ENCODE measurements at regions not wholly inside any gene's neighbourhood (a gene's known extent, or its start where the extent isn't known, plus 50 kb on each side); places are given as distances from the start of the nearest gene placed in this dataset.
"Not testable (repeated sequence)": the region's sequence is repeated elsewhere in the genome, so short reads cannot be mapped to it uniquely, and the experiment has no call there.

GRCh38 chr1:104125970-104126369 lies 376.3 kb downstream of the AMY1C start:
- Histone ChIP-seq H3K9me3 (ENCODE audit: low read depth) (no peaks in the 10 kb centered on the region), H4K20me1 (ENCODE audit: insufficient read depth, poor library complexity, severe bottlenecking) (no peaks in the 10 kb centered on the region), H3K4me2 (no peak overlapping the region), H3K27ac (no peak overlapping the region), H3K4me3 (no peak overlapping the region), H2AFZ (no peak overlapping the region), H3K4me1 (ENCODE audit: insufficient read depth) (no peaks in the 10 kb centered on the region), H3K27me3 (no peaks in the 10 kb centered on the region), H3K36me3 (replicated peaks; ENCODE audit: insufficient read depth, low read depth) (no peaks in the 10 kb centered on the region), H3K9me2 (replicated peaks; ENCODE audit: insufficient read depth) (no peaks in the 10 kb centered on the region), H3K79me2 (no peaks in the 10 kb centered on the region)
- TF ChIP-seq EZH2phosphoT487 (IDR thresholded peaks at IDR 0.05; ENCODE audit: low read depth, severe bottlenecking, unreplicated experiment) (no peak), EZH2 (IDR thresholded peaks at IDR 0.05; ENCODE audit: borderline replicate concordance) (no peak), CTCF (IDR thresholded peaks at IDR 0.05; ENCODE audit: poor library complexity) (no peak)
- DNase-seq (ENCODE audit: low spot score): no peak
- WGBS (ENCODE audit: low lambda C conversion rate, missing lambda C conversion rate): 81% methylated on average over 5 of the region's 5 CpGs

- no peaks in the 10 kb centered on the region for H3K27me3 ChIP-seq
- H3K4me1 ChIP-seq (ENCODE audit: insufficient read depth): no peaks in the 10 kb centered on the region
- no peak overlapping the region for H2AFZ ChIP-seq
- no peak overlapping the region for H3K4me3 ChIP-seq
- H3K79me2 ChIP-seq: no peaks in the 10 kb centered on the region
- H3K9me3 ChIP-seq (ENCODE audit: low read depth): no peaks in the 10 kb centered on the region
- peak; percentile 58 for TF ChIP-seq CTCF (IDR thresholded peaks at IDR 0.05; ENCODE audit: poor library complexity)
- TF ChIP-seq EZH2phosphoT487 (IDR thresholded peaks at IDR 0.05; ENCODE audit: low read depth, severe bottlenecking, unreplicated experiment): no peak
- DNase-seq (ENCODE audit: low spot score): peak; percentile 59
- H4K20me1 ChIP-seq (ENCODE audit: insufficient read depth, poor library complexity, severe bottlenecking): no peaks in the 10 kb centered on the region
- no peaks in the 10 kb centered on the region for H3K36me3 ChIP-seq (replicated peaks; ENCODE audit: insufficient read depth, low read depth)
- no peak overlapping the region for H3K4me2 ChIP-seq
- H3K9me2 ChIP-seq (replicated peaks; ENCODE audit: insufficient read depth): no peaks in the 10 kb centered on the region
- no peak overlapping the region for H3K27ac ChIP-seq
These were observed 382.8 kb downstream of the AMY1C start for GRCh38 chr1:104132382-104132973.

- not testable (repeated sequence) for H3K27ac ChIP-seq
These were observed 385.3 kb downstream of the AMY1C start for GRCh38 chr1:104135036-104135435.

GRCh38 chr1:104136621-104137020 lies 386.9 kb downstream of the AMY1C start:
- no peak overlapping the region for H3K4me2 ChIP-seq
- peak; percentile 16 for DNase-seq (ENCODE audit: low spot score)
- WGBS (ENCODE audit: low lambda C conversion rate, missing lambda C conversion rate): 58% methylated on average over 3 of the region's 3 CpGs
- no peak overlapping the region for H3K27ac ChIP-seq
- no peaks in the 10 kb centered on the region for H3K9me3 ChIP-seq (ENCODE audit: low read depth)
- TF ChIP-seq EZH2 (IDR thresholded peaks at IDR 0.05; ENCODE audit: borderline replicate concordance): no peak
- no peak for TF ChIP-seq CTCF (IDR thresholded peaks at IDR 0.05; ENCODE audit: poor library complexity)
- TF ChIP-seq EZH2phosphoT487 (IDR thresholded peaks at IDR 0.05; ENCODE audit: low read depth, severe bottlenecking, unreplicated experiment): no peak
- no peak overlapping the region for H3K4me3 ChIP-seq
- no peaks in the 10 kb centered on the region for H3K36me3 ChIP-seq (replicated peaks; ENCODE audit: insufficient read depth, low read depth)
- no peaks in the 10 kb centered on the region for H4K20me1 ChIP-seq (ENCODE audit: insufficient read depth, poor library complexity, severe bottlenecking)
- H3K27me3 ChIP-seq: no peaks in the 10 kb centered on the region
- H2AFZ ChIP-seq: no peak overlapping the region
- H3K9me2 ChIP-seq (replicated peaks; ENCODE audit: insufficient read depth): no peaks in the 10 kb centered on the region
- no peaks in the 10 kb centered on the region for H3K79me2 ChIP-seq
- H3K4me1 ChIP-seq (ENCODE audit: insufficient read depth): no peaks in the 10 kb centered on the region

More at GRCh38 chr1:104135036-104135435, 385.3 kb downstream of the AMY1C start:
- H3K36me3 ChIP-seq (replicated peaks; ENCODE audit: insufficient read depth, low read depth); H3K9me3 ChIP-seq (ENCODE audit: low read depth); H3K4me1 ChIP-seq (ENCODE audit: insufficient read depth); H3K79me2 ChIP-seq; H3K27me3 ChIP-seq; H3K9me2 ChIP-seq (replicated peaks; ENCODE audit: insufficient read depth); H3K4me2 ChIP-seq; H3K4me3 ChIP-seq; DNase-seq (ENCODE audit: low spot score); H4K20me1 ChIP-seq (ENCODE audit: insufficient read depth, poor library complexity, severe bottlenecking); H2AFZ ChIP-seq: not testable (repeated sequence)
- 42% methylated on average over 6 of the region's 6 CpGs for WGBS (ENCODE audit: low lambda C conversion rate, missing lambda C conversion rate)
